H9 (cell line): ENCODE measurements at regions not wholly inside any gene's neighbourhood (a gene's known extent, or its start where the extent isn't known, plus 50 kb on each side); places are given as distances from the start of the nearest gene placed in this dataset.

Experiments
- DNase-seq: peaks from one replicate; pipeline ENCODE4 v3.0.0-alpha.2; 2017
- H2AFZ ChIP-seq: one replicate; pipeline ENCODE4 v1.6.1; 2013; ENCODE audit warnings: mild to moderate bottlenecking, low read length, control low read depth, moderate library complexity
- H2AK5ac ChIP-seq: 2 replicates; pipeline ENCODE4 v1.6.1; 2013; ENCODE audit warnings: low read length, control low read depth, mixed read lengths; ENCODE audit not compliant: insufficient read length
- H2BK120ac ChIP-seq: one replicate; pipeline ENCODE4 v1.6.1; 2013; ENCODE audit warnings: low read depth, mild to moderate bottlenecking, low read length, control low read depth, inconsistent platforms; ENCODE audit not compliant: poor library complexity, severe bottlenecking
- H2BK12ac ChIP-seq: 2 replicates; pipeline ENCODE4 v1.6.1; 2013; ENCODE audit warnings: low read length, control low read depth, mixed read lengths, low read depth; ENCODE audit not compliant: insufficient read length
- H2BK15ac ChIP-seq: 2 replicates; pipeline ENCODE4 v1.6.1; 2013; ENCODE audit warnings: low read depth, low read length, control low read depth
- H2BK20ac ChIP-seq: one replicate; pipeline ENCODE4 v1.6.1; 2013; ENCODE audit warnings: low read depth, mild to moderate bottlenecking, low read length, control low read depth, inconsistent platforms; ENCODE audit not compliant: poor library complexity, severe bottlenecking
- H2BK5ac ChIP-seq: 2 replicates; pipeline ENCODE4 v1.6.1; 2013; ENCODE audit warnings: low read length, control low read depth, mixed read lengths; ENCODE audit not compliant: insufficient read length
- H3K14ac ChIP-seq: 2 replicates; pipeline ENCODE4 v1.6.1; 2013; ENCODE audit warnings: low read length, control low read depth; ENCODE audit not compliant: insufficient read depth
- H3K18ac ChIP-seq: 2 replicates; pipeline ENCODE4 v1.6.1; 2013; ENCODE audit warnings: low read depth, mild to moderate bottlenecking, mixed read lengths, low read length, control low read depth; ENCODE audit not compliant: insufficient read length
- H3K23ac ChIP-seq: 2 replicates; pipeline ENCODE4 v1.6.1; 2013; ENCODE audit warnings: low read length, control low read depth, mixed read lengths, low read depth; ENCODE audit not compliant: insufficient read length
- H3K23me2 ChIP-seq: 2 replicates; pipeline ENCODE4 v1.6.1; 2013; ENCODE audit warnings: low read depth, mild to moderate bottlenecking, mixed read lengths, low read length, control low read depth; ENCODE audit not compliant: insufficient read length, poor library complexity, severe bottlenecking
- H3K27ac ChIP-seq: 2 replicates; pipeline ENCODE4 v1.5.1; 2013; ENCODE audit warnings: low read length, control low read depth, mixed read lengths, low read depth; ENCODE audit not compliant: insufficient read length
- H3K27me3 ChIP-seq: 2 replicates; pipeline ENCODE4 v1.6.1; 2013; ENCODE audit warnings: low read length, control low read depth, inconsistent platforms; ENCODE audit not compliant: insufficient read depth
- H3K4ac ChIP-seq: 2 replicates; pipeline ENCODE4 v1.6.1; 2013; ENCODE audit warnings: low read depth, mild to moderate bottlenecking, control low read depth, inconsistent platforms, low read length, moderate library complexity
- H3K4me1 ChIP-seq: 2 replicates; pipeline ENCODE4 v1.6.1; 2013; ENCODE audit warnings: low read length, control low read depth, inconsistent platforms; ENCODE audit not compliant: insufficient read depth
- H3K4me2 ChIP-seq: 2 replicates; pipeline ENCODE4 v1.6.1; 2013; ENCODE audit warnings: low read length, control low read depth, mixed read lengths; ENCODE audit not compliant: insufficient read length, insufficient read depth
- H3K56ac ChIP-seq: 2 replicates; pipeline ENCODE4 v1.6.1; 2013; ENCODE audit warnings: low read depth, mild to moderate bottlenecking, mixed read lengths, low read length, control low read depth; ENCODE audit not compliant: insufficient read length
- H3K79me1 ChIP-seq: 2 replicates; pipeline ENCODE4 v1.6.1; 2013; ENCODE audit warnings: low read depth, mild to moderate bottlenecking, moderate library complexity, low read length, control low read depth, inconsistent platforms; ENCODE audit not compliant: insufficient read depth, poor library complexity, severe bottlenecking
- H3K79me2 ChIP-seq: 2 replicates; pipeline ENCODE4 v1.6.1; 2013; ENCODE audit warnings: low read length, control low read depth, inconsistent platforms; ENCODE audit not compliant: insufficient read depth
- H3K9ac ChIP-seq: 2 replicates; pipeline ENCODE4 v1.6.1; 2013; ENCODE audit warnings: low read length, control low read depth, mixed read lengths; ENCODE audit not compliant: insufficient read length; ENCODE audit errors: extremely low read depth
- H3K9me3 ChIP-seq: one replicate; pipeline ENCODE4 v1.6.1; 2013; ENCODE audit warnings: low read depth, low read length, inconsistent platforms; ENCODE audit not compliant: control insufficient read depth
- H3T11ph ChIP-seq: one replicate; pipeline ENCODE4 v1.6.1; 2013; ENCODE audit warnings: mild to moderate bottlenecking, low read length, control low read depth, inconsistent platforms
- H4K20me1 ChIP-seq: one replicate; pipeline ENCODE4 v1.6.1; 2013; ENCODE audit not compliant: control insufficient read depth, insufficient read length, insufficient read depth
- H4K5ac ChIP-seq: 2 replicates; pipeline ENCODE4 v1.6.1; 2013; ENCODE audit warnings: low read depth, mild to moderate bottlenecking, mixed read lengths, low read length, control low read depth; ENCODE audit not compliant: insufficient read length
- H4K8ac ChIP-seq: replicated peaks from 2 replicates; pipeline ENCODE4 v1.6.1; 2013; ENCODE audit warnings: low read length, control low read depth, mixed read lengths, low read depth; ENCODE audit not compliant: insufficient read length
- H4K91ac ChIP-seq: 2 replicates; pipeline ENCODE4 v1.6.1; 2013; ENCODE audit warnings: low read depth, mild to moderate bottlenecking, moderate library complexity, mixed read lengths, low read length, control low read depth; ENCODE audit not compliant: insufficient read length
- H3K27ac Mint-ChIP-seq, 3 experiments: 2 replicates in 2 of 3; 3 replicates in 1 of 3; pipeline ENCODE4 v1.8.0; 2020 to 2021; ENCODE audit warnings: mixed read lengths in 3 of 3, mild to moderate bottlenecking in 1 of 3, moderate library complexity in 1 of 3
- H3K27me3 Mint-ChIP-seq: 2 replicates; pipeline ENCODE4 v1.8.0; 2021; ENCODE audit warnings: low read depth, mild to moderate bottlenecking, moderate library complexity, mixed read lengths
- H3K36me3 Mint-ChIP-seq, 3 experiments: 2 replicates in 2 of 3; 3 replicates in 1 of 3; pipeline ENCODE4 v1.8.0; 2020 to 2021; ENCODE audit warnings: low read depth in 3 of 3, mixed read lengths in 3 of 3; ENCODE audit not compliant: insufficient read depth in 1 of 3
- H3K4me1 Mint-ChIP-seq, 2 experiments: 2 replicates each; pipeline ENCODE4 v1.8.0; 2020; ENCODE audit warnings: mixed read lengths in 2 of 2
- H3K4me3 Mint-ChIP-seq, 2 experiments: 2 replicates in 1 of 2; 3 replicates in 1 of 2; pipeline ENCODE4 v1.8.0; 2020 to 2021; ENCODE audit warnings: mild to moderate bottlenecking in 2 of 2, mixed read lengths in 2 of 2, moderate library complexity in 1 of 2
- H3K9me3 Mint-ChIP-seq, 2 experiments: 2 replicates in 1 of 2; 3 replicates in 1 of 2; pipeline ENCODE4 v1.8.0; 2020; ENCODE audit warnings: mild to moderate bottlenecking in 2 of 2, mixed read lengths in 2 of 2, moderate library complexity in 1 of 2
- CTCF ChIP-seq: fragments of 200-600 bp; sonication (generic); conservative IDR thresholded peaks from 3 replicates; pipeline ENCODE4 v1.8.0; 2021; ENCODE audit warnings: antibody characterized with exemption, mild to moderate bottlenecking
- WGBS: extraction: QIAGEN DNeasy Blood & Tissue Kit; methylation state at CpG from one replicate; pipeline ENCODE4 v1.1.7; 2013; ENCODE audit warnings: missing lambda C conversion rate, low lambda C conversion rate, mixed read lengths; ENCODE audit not compliant: insufficient read length; ENCODE audit errors: extremely low coverage; 5-methylcytosine and 5-hydroxymethylcytosine counted together

DNA sequence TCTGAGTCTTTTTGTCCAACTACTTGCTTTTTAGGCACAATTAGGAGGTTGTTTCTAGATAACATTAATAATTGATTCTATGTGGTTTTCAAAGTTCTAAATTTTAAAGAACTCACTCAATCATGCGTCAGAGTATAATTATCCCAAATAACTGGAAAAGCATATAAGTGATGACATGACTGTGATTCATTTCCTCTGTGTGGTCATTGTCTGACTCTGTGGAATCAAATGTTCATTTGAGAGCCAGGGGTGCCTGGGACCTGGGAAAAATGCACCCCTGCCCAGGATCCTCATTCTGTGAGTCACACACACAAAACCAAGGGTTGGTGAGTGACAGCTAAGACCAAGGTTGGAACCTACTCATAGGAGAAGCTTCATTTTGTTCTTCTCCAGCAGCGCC, 127.1 kb upstream of the MLIP start:
- TF ChIP-seq CTCF, result no peak
- Histone ChIP-seq H2BK12ac (no peak overlapping the region), H4K91ac (no peak overlapping the region), H3K14ac (no peak overlapping the region), H3K79me1 (no peaks in the 10 kb centered on the region), H2AK5ac (no peak overlapping the region), H3K27me3 (no peaks in the 10 kb centered on the region), H3K56ac (no peak overlapping the region), H4K20me1 (no peaks in the 10 kb centered on the region), H3K9ac (no peak overlapping the region), H3K23me2 (no peaks in the 10 kb centered on the region), H3K4me1 (no peaks in the 10 kb centered on the region), H3K4me2 (no peak overlapping the region), H3K18ac (no peak overlapping the region), H2BK20ac (no peak overlapping the region), H4K8ac (no peak overlapping the region), H3K9me3 (no peaks in the 10 kb centered on the region), H3K4ac (no peak overlapping the region), H3K79me2 (no peaks in the 10 kb centered on the region), H2BK120ac (no peak overlapping the region), H2AFZ (no peak overlapping the region), H2BK15ac (no peak overlapping the region), H2BK5ac (no peak overlapping the region), H3K27ac (no peak overlapping the region), H3T11ph (no peak overlapping the region), H4K5ac (no peak overlapping the region), H3K23ac (no peak overlapping the region)
- Mint-ChIP-seq H3K27me3 (no peaks in the 10 kb centered on the region), H3K27ac (no peak overlapping the region), H3K4me1 (peaks cover 7 to 10% of the 10 kb centered on the region in 2 experiments), H3K36me3 (no peaks in the 10 kb centered on the region), H3K4me3 (no peak overlapping the region), H3K9me3 (no peaks in the 10 kb centered on the region; a peak in 1 of 5 replicates)
- DNase-seq, result no peak
- no CpG with 5 or more reads among the region's 2 CpGs for WGBS
